ENCODE measurements at regions not wholly inside any gene's neighbourhood (a gene's known extent, or its start where the extent isn't known, plus 50 kb on each side); places are given as distances from the start of the nearest gene placed in this dataset.

DNA sequence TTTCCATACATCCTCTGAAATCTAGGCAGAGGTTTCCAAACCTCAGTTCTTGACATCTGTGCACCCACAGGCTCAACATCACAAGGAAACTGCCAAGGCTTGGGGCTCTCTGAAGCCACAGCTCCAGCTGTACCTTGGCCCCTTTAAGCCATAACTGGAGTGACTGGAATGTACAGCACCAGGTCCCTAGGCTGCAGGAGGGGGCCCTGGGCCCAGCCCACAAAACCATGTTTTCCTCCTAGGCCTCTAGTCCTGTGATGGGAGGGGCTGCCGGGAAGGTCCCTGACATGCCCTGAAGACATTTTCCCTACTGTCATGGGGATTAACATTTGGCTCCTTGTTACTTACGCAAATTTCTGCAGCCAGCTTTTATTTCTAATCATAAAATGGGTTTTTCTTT is 1093.0 kb upstream of the PCDH9 start:
- TF ChIP-seq, protein P1, sequence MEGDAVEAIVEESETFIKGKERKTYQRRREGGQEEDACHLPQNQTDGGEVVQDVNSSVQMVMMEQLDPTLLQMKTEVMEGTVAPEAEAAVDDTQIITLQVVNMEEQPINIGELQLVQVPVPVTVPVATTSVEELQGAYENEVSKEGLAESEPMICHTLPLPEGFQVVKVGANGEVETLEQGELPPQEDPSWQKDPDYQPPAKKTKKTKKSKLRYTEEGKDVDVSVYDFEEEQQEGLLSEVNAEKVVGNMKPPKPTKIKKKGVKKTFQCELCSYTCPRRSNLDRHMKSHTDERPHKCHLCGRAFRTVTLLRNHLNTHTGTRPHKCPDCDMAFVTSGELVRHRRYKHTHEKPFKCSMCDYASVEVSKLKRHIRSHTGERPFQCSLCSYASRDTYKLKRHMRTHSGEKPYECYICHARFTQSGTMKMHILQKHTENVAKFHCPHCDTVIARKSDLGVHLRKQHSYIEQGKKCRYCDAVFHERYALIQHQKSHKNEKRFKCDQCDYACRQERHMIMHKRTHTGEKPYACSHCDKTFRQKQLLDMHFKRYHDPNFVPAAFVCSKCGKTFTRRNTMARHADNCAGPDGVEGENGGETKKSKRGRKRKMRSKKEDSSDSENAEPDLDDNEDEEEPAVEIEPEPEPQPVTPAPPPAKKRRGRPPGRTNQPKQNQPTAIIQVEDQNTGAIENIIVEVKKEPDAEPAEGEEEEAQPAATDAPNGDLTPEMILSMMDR (IDR thresholded peaks at IDR 0.05): no peak
- TF ChIP-seq POLR2A (IDR thresholded peaks at IDR 0.05): no peak
